ENCODE measurements at regions not wholly inside any gene's neighbourhood (a gene's known extent, or its start where the extent isn't known, plus 50 kb on each side); places are given as distances from the start of the nearest gene placed in this dataset.
A peak's percentile ranks its signal among the peaks of the same experiment; 100 is the strongest.

DNA sequence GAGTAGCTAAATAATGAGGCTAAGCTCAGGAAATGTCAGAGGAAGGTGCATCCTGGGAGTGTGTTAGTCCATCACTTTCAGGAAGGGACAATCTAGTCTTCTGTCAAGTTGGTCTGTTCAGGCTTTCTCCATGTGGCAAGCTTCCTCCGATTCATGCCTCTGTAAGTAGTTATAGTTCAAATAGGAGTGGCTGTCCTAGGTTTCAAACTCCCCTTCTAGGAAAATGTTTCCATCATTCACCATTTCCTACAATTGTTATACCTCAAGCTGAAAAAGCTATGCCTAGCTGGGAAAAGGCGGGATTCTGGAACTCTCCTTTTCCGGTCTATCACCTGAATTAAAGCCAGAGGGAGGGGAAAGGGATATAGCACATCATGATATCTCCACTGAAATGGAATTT, 287.7 kb upstream of the ZSWIM2 start:
- DNase-seq, result no peak

DNA sequence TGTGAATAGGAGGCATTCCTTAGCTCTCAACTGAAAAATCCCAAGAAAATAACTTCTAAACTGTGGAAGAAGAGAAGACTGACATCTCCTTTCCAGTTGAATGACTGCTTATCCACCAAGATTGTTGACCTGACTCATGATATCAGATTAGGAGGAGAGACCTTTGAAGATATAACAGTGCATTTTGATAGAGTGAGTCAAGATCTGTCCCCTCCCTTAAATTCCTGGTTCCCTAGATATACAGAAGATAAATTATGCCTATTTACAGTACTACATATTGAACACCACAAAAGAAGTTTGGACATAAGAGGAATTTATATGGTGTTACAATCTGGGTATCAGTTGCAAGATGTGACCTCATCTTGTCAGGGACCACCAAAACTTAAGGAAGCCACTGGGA, 285.3 kb upstream of the ZSWIM2 start:
- no peaks in the 10 kb centered on the region for H3K9me3 ChIP-seq
- H3K27ac ChIP-seq, result peak overlapping the region in 1 of 4 donors; percentile 22
- no peaks in the 10 kb centered on the region for H3K4me1 ChIP-seq
- no peak overlapping the region for H3K4me3 ChIP-seq
- H3K27me3 ChIP-seq, result no peaks in the 10 kb centered on the region
- no peaks in the 10 kb centered on the region for H3K36me3 ChIP-seq
- DNase-seq (no peak), ATAC-seq (ENCODE audit: low FRiP score in 2 of 2) (no peak)
- TF ChIP-seq, protein P1, sequence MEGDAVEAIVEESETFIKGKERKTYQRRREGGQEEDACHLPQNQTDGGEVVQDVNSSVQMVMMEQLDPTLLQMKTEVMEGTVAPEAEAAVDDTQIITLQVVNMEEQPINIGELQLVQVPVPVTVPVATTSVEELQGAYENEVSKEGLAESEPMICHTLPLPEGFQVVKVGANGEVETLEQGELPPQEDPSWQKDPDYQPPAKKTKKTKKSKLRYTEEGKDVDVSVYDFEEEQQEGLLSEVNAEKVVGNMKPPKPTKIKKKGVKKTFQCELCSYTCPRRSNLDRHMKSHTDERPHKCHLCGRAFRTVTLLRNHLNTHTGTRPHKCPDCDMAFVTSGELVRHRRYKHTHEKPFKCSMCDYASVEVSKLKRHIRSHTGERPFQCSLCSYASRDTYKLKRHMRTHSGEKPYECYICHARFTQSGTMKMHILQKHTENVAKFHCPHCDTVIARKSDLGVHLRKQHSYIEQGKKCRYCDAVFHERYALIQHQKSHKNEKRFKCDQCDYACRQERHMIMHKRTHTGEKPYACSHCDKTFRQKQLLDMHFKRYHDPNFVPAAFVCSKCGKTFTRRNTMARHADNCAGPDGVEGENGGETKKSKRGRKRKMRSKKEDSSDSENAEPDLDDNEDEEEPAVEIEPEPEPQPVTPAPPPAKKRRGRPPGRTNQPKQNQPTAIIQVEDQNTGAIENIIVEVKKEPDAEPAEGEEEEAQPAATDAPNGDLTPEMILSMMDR (IDR thresholded peaks at IDR 0.05), result no peak
- TF ChIP-seq POLR2AphosphoS5 (IDR thresholded peaks at IDR 0.05), result no peak
- TF ChIP-seq POLR2A (IDR thresholded peaks at IDR 0.05), result no peak
- no peak for TF ChIP-seq EP300 (IDR thresholded peaks at IDR 0.05)

More for the DNA sequence above, 287.7 kb upstream of the ZSWIM2 start:
- WGBS, 2 donors, result 67 to 69% methylated on average over 3 of the region's 3 CpGs
- Histone ChIP-seq H3K36me3 (no peaks in the 10 kb centered on the region), H3K27me3 (no peaks in the 10 kb centered on the region), H3K4me1 (no peaks in the 10 kb centered on the region), H3K9me3 (no peaks in the 10 kb centered on the region), H3K4me3 (no peak overlapping the region), H3K27ac (peak overlapping the region in 2 of 4 donors; percentile 46 to 57)
- no peak for ATAC-seq (ENCODE audit: low FRiP score in 2 of 2)
- TF ChIP-seq POLR2A (IDR thresholded peaks at IDR 0.05), result no peak
- peak in 1 of 4 donors; percentile 17 for TF ChIP-seq EP300 (IDR thresholded peaks at IDR 0.05)
- TF ChIP-seq, protein P1 (IDR thresholded peaks at IDR 0.05), result no peak
- peak in 1 of 2 donors; percentile 13 for TF ChIP-seq POLR2AphosphoS5 (IDR thresholded peaks at IDR 0.05)

DNA sequence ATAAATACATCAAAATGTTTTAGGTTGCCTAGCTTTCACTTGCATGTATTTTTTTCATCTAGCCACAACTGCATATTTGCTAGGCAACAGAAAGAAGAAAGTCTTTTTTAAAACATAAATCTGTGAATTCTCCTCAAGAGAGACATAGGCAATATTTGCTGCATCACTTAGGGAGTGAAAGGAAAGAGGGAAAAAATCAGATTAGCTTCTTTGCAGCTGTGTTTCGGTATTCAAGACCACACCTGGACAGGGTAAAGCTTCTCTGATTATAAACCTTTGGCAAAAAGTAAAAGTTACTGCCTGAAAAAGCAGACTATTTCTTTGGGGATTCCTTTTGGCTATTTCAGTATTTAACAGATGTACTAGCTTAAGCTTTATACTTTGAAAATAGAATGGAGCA, 280.9 kb upstream of the ZSWIM2 start:
- Histone ChIP-seq H3K9me3 (no peaks in the 10 kb centered on the region), H3K27ac (no peak overlapping the region), H3K4me3 (no peak overlapping the region), H3K36me3 (no peaks in the 10 kb centered on the region), H3K27me3 (no peaks in the 10 kb centered on the region), H3K4me1 (no peaks in the 10 kb centered on the region)
- WGBS, 2 donors, result 81 to 90% methylated on average over 1 of the region's 1 CpG
- ATAC-seq (ENCODE audit: low FRiP score in 2 of 2) (no peak), DNase-seq (no peak)
- TF ChIP-seq EP300 (IDR thresholded peaks at IDR 0.05) (no peak), POLR2A (IDR thresholded peaks at IDR 0.05) (no peak), POLR2AphosphoS5 (IDR thresholded peaks at IDR 0.05) (no peak)
- TF ChIP-seq, protein P1 (IDR thresholded peaks at IDR 0.05), result no peak

DNA sequence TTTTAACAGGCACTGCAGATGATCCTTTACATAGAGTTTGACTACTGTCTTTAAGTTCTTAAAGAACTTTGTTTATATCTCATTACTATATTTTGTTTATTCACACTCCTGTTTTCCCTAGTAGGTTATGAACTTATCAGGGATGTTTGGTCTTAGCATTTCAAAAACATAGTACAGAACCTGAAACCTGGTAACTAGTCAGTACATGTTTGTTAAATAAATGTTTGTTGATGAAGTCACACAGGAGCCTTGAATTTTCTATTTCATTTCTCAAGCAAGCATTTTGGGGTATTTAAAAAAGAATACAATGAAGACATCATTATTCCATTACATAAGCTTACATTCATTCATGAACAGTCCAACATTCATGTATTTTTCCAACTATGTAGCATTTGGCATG, 280.3 kb upstream of the ZSWIM2 start:
- Histone ChIP-seq H3K4me3 (no peak overlapping the region), H3K27ac (peak overlapping the region in 1 of 4 donors; percentile 39), H3K9me3 (no peaks in the 10 kb centered on the region), H3K4me1 (no peaks in the 10 kb centered on the region), H3K36me3 (no peaks in the 10 kb centered on the region), H3K27me3 (no peaks in the 10 kb centered on the region)
- ATAC-seq (ENCODE audit: low FRiP score in 2 of 2) (no peak), DNase-seq (no peak)
- no peak for TF ChIP-seq POLR2AphosphoS5 (IDR thresholded peaks at IDR 0.05)
- no peak for TF ChIP-seq EP300 (IDR thresholded peaks at IDR 0.05)
- TF ChIP-seq, protein P1 (IDR thresholded peaks at IDR 0.05), result no peak
- TF ChIP-seq POLR2A (IDR thresholded peaks at IDR 0.05), result no peak

DNA sequence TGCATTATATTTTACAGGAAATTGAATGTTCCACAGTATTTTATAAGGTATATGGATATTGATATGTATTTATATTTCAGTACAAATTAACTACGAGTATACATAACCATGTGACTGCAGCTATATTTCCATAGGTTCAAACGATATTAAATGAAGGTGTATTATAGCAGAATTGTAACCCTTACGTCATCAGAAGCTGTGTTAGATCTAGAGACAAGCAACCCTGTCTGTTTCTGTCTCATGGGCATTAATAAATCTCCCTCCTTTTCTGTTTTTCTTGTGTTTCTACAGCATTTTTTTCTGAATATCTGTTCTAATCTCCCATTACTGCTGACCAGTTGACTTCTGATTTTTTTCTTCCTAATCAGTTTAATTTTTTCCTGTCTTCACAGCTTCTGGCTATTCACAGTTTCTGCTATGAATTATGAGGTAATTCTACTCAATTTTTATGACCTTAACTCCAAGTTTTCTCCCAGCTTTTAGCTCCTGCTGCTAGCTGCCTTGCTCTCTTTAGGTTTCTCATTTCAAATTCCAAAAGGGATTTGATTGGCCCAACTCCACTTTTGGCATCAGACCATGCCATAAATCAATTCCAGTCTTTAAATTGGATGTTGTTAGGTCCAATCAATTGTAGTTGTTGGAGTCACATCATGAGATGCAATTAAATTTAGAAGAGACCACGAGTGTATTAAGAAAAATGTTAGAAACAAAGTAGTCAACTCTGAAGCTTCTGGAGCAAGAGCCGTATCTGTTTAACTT, 277.5 kb upstream of the ZSWIM2 start:
- Histone ChIP-seq H3K9me3 (no peaks in the 10 kb centered on the region), H3K36me3 (no peaks in the 10 kb centered on the region), H3K27ac (peak overlapping the region in 1 of 4 donors; percentile 54), H3K4me1 (no peaks in the 10 kb centered on the region), H3K27me3 (no peaks in the 10 kb centered on the region), H3K4me3 (no peak overlapping the region)
- ATAC-seq (ENCODE audit: low FRiP score in 2 of 2), result no peak
- 70 to 72% methylated on average over 5 of the region's 5 CpGs for WGBS, 2 donors
- TF ChIP-seq, protein P1 (IDR thresholded peaks at IDR 0.05), result no peak
- no peak for DNase-seq

Measured in upper lobe of left lung (tissue), 6 donors.